Ammon's horn (tissue), 1 donor: ENCODE measurements at regions not wholly inside any gene's neighbourhood (a gene's known extent, or its start where the extent isn't known, plus 50 kb on each side); places are given as distances from the start of the nearest gene placed in this dataset.

Experiments used
- DNase-seq: peaks from one replicate; pipeline ENCODE4 v3.0.0-alpha.2; 2016; ENCODE audit warnings: low spot score

- DNase-seq, result no peak
These were observed 53.3 kb downstream of the FOXD1 start for GRCh38 chr5:73395256-73395655.

DNA sequence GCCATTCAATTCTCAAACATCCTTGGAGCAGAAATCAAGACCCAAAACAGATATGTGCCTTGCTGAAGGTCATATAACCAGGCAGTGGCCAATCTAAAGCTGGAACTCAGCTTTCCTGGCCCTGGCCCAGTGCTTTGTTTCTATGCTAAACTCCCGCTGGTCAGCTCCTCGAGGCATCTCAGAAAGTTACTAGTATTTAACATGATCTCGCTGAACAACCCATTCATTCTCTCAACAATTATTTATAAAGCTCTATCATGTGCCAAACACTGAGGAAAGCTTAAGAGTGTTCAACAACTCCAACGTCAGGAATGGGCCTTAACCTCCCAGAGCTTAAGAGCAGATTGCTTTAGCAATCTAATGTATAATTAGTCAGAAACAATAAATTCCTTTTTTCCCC is 54.0 kb downstream of the FOXD1 start:
- DNase-seq, result no peak

DNA sequence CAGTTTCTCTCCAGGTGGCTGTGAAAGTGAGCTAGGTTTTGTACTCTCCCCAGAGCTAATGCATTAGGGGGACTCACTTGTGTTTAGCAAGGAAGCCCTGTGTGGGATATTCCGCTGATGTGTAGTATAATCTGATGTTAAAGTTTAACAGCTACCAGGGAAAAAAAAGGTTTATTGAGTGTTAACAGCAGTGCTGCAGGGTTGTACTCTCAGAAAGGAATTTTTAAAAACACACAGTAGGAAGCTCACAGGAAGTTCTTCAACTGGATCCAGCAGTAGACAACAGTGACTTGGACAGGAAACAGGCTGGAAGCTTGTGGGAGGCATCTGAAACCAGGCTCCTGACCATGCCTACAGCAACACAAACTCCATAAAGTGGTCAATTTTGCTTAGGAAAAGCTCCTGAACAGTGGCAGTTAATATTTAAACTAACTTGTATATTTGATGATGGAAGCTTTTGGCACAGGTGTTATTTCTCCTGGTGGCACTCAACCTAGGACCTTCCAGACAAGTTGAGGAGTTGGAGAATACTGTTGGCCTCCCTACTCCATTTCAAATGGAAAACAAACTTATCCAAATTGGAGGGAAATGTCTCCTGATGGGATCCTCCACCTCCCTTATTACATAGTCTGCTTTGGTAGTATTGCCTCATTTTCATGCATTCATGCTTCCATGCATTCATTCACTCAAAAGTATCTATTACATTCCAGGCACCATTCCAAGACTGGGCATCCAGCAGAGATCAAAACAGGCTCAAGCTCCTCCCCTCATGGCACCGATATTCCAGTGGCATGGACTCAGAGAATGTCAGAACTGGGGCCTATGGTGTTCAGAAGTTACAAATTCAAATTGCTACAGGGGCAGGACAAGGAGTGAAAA is 54.7 kb downstream of the FOXD1 start:
- no peak for DNase-seq

GRCh38 chr5:73392775-73393174 is 55.8 kb downstream of the FOXD1 start:
- no peak for DNase-seq

DNA sequence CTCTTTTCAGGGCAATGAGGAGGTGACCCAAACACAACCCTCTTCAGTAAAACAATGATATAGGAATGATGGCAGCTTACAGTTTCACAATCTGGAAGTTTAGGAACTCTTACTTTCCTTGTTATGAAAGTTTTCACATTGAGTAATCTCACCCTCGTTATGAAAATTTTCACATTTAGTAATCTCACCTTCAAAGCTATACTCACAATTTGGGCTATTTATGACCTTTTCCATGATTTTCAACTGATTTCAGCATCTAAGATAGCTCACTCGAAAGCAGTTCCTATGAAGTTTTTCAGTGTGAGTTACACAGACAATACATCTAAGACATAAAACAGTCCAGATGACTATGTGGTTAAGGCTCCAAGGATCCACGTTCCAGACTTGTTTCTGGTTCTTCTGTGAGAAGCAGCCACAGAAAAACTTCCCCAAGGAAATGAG is 57.1 kb downstream of the FOXD1 start:
- no peak for DNase-seq

- no peak for DNase-seq
These were observed 57.6 kb downstream of the FOXD1 start for GRCh38 chr5:73390972-73391371.

- no peak for DNase-seq
These were observed 59.8 kb downstream of the FOXD1 start for GRCh38 chr5:73388740-73389139.

DNA sequence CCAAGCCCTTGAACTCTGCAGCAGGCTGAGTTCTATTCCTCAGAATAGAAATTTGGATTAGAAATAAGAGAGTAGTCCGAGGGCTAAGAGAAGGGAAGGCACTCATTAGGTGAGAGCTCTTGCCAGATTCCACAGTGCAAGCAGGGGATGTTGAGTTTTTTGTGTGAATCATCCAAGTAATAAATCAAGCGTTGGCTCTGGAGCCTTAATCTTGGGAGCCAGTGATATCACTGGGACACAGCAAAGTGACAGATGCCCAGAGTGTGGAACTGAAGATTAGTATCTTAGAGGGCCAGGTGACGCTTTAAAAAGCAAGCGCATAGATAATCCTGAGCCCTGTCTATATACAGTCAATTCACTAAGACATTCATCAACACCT is 60.3 kb downstream of the FOXD1 start:
- DNase-seq, result no peak

GRCh38 chr5:73387601-73388305 is 60.8 kb downstream of the FOXD1 start:
- DNase-seq, result no peak

DNA sequence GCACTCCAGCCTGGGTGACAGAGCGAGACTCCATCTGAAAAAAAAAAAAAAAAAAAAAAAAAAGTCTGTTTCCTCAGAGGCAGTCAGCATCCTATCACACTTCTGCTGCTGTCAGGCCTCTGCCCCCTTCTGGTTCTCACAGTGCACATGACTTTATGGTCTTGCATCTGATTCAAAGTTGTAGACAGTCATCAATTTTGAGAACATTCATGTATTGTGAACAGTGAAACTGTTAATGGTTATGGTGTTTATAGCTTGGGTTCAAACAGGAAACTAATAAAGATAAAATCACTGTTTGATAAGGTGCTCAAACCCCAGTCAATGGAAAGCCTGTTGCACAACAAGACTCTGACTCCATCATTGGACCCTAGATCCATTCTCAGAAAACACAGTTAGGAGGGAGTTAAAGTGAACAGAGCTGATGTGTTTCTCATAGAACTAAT is 61.4 kb downstream of the FOXD1 start:
- no peak for DNase-seq

DNA sequence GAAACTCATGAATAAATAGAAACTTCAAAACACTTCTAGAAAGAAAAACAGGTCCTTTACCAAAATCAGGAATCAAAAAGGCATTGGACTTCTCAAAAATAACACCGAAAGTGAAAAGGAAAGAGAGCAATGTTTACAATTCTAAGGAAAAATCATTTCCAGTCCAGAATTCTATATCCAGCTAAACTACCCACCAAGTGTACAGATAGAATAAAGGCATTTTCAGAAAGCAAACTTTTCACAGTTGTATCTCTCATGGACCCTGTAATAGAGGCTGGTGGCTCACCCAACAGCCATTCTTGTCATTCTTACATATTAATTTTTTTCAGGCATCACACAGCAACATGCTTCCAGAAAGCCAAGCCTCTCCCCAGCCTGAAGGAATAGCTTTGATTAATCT is 63.7 kb downstream of the FOXD1 start:
- no peak for DNase-seq

DNA sequence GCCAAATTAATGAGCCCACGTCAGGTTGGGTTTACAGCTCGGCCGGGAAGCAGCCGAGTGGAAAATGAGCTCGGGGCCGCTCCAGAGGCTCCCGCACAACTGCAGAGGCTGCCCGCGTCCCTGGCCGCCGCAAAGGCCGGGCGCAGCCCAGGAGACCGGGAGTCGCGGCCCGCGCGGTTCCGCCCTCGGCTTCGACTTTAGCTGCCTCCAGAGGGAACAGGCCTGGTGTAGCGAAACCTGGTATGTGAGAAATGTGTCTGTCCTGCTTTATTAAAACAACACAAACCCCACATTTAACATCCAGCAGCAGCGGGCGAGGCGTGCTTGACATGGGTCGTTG is 66.2 kb downstream of the FOXD1 start:
- DNase-seq, result no peak

DNA sequence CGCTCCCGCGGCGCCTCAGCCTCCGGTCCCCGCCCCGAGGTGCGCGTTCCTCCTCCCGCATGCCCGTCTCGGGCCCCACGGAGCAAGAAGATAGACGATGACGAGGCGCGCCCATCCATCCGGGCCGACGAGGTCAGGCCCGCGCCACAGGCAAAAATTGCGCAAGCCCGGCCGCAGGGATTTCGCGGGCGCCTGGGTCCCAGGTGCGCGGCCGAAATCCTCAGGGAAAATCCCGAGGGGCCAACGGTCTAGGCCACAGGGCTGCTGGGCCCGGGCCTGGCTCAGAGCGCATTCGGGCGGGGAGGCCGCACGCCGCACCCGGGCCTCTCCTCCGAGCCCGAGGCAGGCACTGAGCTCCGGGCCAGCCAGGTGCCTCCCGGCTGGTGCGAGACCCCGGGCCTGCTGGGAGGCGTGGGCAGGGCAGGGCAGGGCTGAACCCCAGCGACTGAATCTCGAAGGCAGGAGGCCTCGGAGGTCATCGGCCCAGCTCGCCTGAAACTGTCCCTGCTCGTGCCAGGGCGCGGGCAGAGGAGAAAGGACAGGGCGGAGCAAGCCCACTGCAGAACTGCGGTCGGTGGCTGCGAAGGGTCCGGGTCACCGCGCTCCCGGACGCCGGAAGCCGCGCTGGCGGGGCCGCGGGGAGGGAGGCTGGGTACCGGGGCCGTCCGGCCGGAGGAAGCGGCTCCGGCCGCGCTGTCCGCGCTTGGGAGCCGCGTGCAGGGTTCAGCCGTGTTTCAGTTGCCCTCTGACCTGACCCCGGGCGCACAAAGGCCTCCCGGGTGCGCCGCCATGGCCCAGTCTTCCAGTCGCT is 66.8 kb downstream of the FOXD1 start:
- DNase-seq, result no peak

- no peak for DNase-seq
These were observed 67.6 kb downstream of the FOXD1 start for GRCh38 chr5:73380710-73381589.

GRCh38 chr5:73380041-73380440 is 68.5 kb downstream of the FOXD1 start:
- no peak for DNase-seq

DNA sequence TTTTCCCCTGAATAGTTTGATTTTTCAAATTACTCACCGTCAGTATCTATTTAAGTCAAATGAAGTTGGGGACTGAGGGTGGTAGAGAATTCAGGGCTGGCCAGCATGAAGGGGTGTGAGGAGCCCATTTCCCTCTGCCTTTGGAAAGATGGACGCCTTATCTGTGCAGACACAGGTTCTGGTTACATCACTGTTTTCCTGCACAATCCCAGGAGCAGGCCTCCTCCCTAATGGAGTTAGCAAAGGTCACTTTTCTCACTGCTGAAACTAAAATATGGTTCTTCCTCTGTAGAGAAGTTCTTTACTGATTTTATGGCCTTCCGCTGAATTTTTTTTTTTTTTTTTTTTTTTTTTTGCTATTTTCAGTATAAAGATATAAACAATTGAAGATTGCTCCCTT is 69.1 kb downstream of the FOXD1 start:
- no peak for DNase-seq

DNA sequence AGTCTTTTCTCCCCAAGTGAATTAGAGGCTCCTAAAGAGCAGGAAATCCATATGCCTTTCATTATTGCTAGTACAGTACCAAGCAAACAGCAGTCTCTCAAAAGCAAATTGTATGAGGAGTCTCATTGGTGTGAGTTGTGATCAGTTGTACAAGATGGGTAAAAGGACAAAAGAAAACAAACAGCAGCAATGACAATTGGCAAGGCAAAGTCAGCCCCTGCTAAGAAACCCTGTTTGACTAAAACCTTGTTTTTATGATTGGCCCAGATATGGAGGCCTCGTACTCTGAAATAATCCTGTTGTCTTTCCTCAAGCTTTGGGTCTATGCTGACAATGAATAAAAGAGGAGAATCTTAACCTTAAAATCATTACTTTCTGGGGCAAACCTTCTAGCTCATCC is 69.8 kb downstream of the FOXD1 start:
- no peak for DNase-seq

DNA sequence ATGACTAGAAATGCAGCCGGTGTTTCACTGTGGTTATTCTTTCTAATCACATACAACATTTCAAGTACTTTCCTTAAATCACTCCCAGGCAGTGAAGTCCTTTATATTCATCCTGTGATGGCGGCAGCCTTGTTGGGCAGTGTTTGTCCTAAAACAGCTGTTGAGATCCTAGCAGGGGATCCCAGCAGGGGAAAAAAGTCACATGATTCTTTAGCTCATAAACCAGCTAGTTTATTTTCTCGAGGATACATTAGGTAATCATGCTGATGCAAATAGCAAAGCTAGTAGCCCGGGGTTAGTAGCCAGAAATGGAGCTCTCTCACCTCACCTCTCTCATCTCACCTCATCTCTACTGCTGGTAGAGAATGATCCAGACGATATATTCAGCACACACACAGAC is 70.5 kb downstream of the FOXD1 start:
- DNase-seq, result no peak

DNA sequence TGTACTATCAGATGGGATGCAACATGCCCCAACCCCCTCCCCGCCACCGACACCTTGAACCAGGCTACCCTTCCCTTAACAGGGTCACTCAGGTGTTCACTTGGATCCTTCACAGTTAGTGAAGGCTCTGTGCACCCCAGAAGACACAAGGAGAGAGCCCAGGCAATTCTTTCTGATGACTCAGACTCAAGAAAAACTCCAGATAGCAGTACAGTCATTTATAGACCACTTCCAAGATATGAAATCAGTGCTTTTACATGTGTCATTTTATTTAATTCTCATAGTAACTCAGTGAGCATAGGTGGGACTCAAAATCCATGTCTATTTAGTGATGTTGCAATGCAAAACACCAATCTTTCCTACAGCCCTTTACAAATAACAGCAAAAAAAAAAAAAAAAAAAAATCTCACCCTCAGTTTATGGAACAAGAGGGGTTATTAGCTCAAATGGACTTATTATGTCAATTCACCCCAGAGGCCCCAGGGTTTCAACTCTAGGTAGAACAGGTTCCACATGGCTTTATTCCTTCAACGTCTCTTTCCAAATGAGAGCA is 71.9 kb downstream of the FOXD1 start:
- DNase-seq, result no peak

- DNase-seq, result no peak
These were observed 72.6 kb downstream of the FOXD1 start for GRCh38 chr5:73375949-73376348.

GRCh38 chr5:73375191-73375545 is 73.4 kb downstream of the FOXD1 start:
- no peak for DNase-seq
